Activated CD8-positive, alpha-beta memory T cell treated with anti-CD3 and anti-CD28 coated beads, Interleukin-2, amount 10 ng/mL, durations not matched to agents 7 days and 5 days (primary cell): ENCODE measurements at regions not wholly inside any gene's neighbourhood (a gene's known extent, or its start where the extent isn't known, plus 50 kb on each side); places are given as distances from the start of the nearest gene placed in this dataset.

Experiments
- ATAC-seq: fragments of 150-1000 bp; cut with Tn5 transposase; one replicate; pipeline ENCODE4 v1.10.0; 2021; ENCODE audit warnings: moderate library complexity
- CTCF ChIA-PET: fragments of 350-600 bp; sonication (Branson Sonifier 250); formaldehyde crosslinking; loops from one replicate; lab custom pipeline; 2021; ENCODE audit warnings: antibody characterized with exemption; lab: Charles Lee
- DNase-seq: peaks from one replicate; pipeline ENCODE4 v3.0.0-alpha.2; 2020
- H3K27ac Mint-ChIP-seq: one replicate; pipeline ENCODE4 v1.8.0; 2021; ENCODE audit warnings: mild to moderate bottlenecking, mixed read lengths
- H3K27me3 Mint-ChIP-seq: one replicate; pipeline ENCODE4 v1.8.0; 2021; ENCODE audit warnings: mixed read lengths
- H3K36me3 Mint-ChIP-seq: one replicate; pipeline ENCODE4 v1.8.0; 2021; ENCODE audit warnings: mild to moderate bottlenecking, mixed read lengths
- H3K4me1 Mint-ChIP-seq: one replicate; pipeline ENCODE4 v1.8.0; 2021; ENCODE audit warnings: mixed read lengths
- H3K4me3 Mint-ChIP-seq: one replicate; pipeline ENCODE4 v1.8.0; 2021; ENCODE audit warnings: mild to moderate bottlenecking, moderate library complexity, mixed read lengths
- H3K9me3 Mint-ChIP-seq: one replicate; pipeline ENCODE4 v1.8.0; 2022; ENCODE audit warnings: low read depth, mixed read lengths

GRCh38 chr10:88207121-88207546 lies 343.7 kb downstream of the PTEN start:
- Mint-ChIP-seq H3K4me3 (no peak overlapping the region), H3K27me3 (peaks cover 3% of the 10 kb centered on the region), H3K36me3 (peaks cover 1% of the 10 kb centered on the region), H3K4me1 (no peaks in the 10 kb centered on the region), H3K27ac (no peak overlapping the region), H3K9me3 (no peaks in the 10 kb centered on the region)
- no peak for ATAC-seq
- CTCF ChIA-PET = no interaction called here
- DNase-seq = no peak

- ATAC-seq = no peak
- H3K27me3 Mint-ChIP-seq = peaks cover 3% of the 10 kb centered on the region
- CTCF ChIA-PET = no interaction called here
Measured at GRCh38 chr10:88209231-88209630, 345.8 kb downstream of the PTEN start.

GRCh38 chr10:88209837-88210561 lies 346.6 kb downstream of the PTEN start:
- H3K27ac Mint-ChIP-seq = no peak overlapping the region
- H3K9me3 Mint-ChIP-seq = no peaks in the 10 kb centered on the region
- no peaks in the 10 kb centered on the region for H3K4me1 Mint-ChIP-seq
- ATAC-seq = no peak
- CTCF ChIA-PET = no interaction called here
- no peak overlapping the region for H3K4me3 Mint-ChIP-seq
- no peak for DNase-seq
- H3K27me3 Mint-ChIP-seq = peaks cover 3% of the 10 kb centered on the region
- H3K36me3 Mint-ChIP-seq = peaks cover 1% of the 10 kb centered on the region

More at GRCh38 chr10:88209231-88209630, 345.8 kb downstream of the PTEN start:
- Mint-ChIP-seq H3K4me3 (no peak overlapping the region), H3K9me3 (no peaks in the 10 kb centered on the region), H3K4me1 (no peaks in the 10 kb centered on the region), H3K36me3 (peaks cover 1% of the 10 kb centered on the region), H3K27ac (no peak overlapping the region)
- DNase-seq = no peak

- Mint-ChIP-seq H3K4me3 (no peak overlapping the region), H3K27me3 (peaks cover 3% of the 10 kb centered on the region), H3K36me3 (peaks cover 1% of the 10 kb centered on the region), H3K27ac (no peak overlapping the region), H3K9me3 (no peaks in the 10 kb centered on the region), H3K4me1 (no peaks in the 10 kb centered on the region)
- CTCF ChIA-PET = no interaction called here
- DNase-seq = no peak
- ATAC-seq = no peak
Measured at GRCh38 chr10:88211230-88211629, 347.8 kb downstream of the PTEN start.

GRCh38 chr10:88212069-88212468 lies 348.6 kb downstream of the PTEN start:
- H3K9me3 Mint-ChIP-seq = no peaks in the 10 kb centered on the region
- DNase-seq (no peak), ATAC-seq (no peak)
- no peaks in the 10 kb centered on the region for H3K4me1 Mint-ChIP-seq
- H3K4me3 Mint-ChIP-seq = no peak overlapping the region
- no peaks in the 10 kb centered on the region for H3K27me3 Mint-ChIP-seq
- H3K36me3 Mint-ChIP-seq = peaks cover 1% of the 10 kb centered on the region
- no peak overlapping the region for H3K27ac Mint-ChIP-seq
- CTCF ChIA-PET = no interaction called here

GRCh38 chr10:88213065-88213605 lies 349.7 kb downstream of the PTEN start:
- H3K4me1 Mint-ChIP-seq = no peaks in the 10 kb centered on the region
- no peak overlapping the region for H3K27ac Mint-ChIP-seq
- H3K36me3 Mint-ChIP-seq = peaks cover 1% of the 10 kb centered on the region
- CTCF ChIA-PET = no interaction called here
- H3K27me3 Mint-ChIP-seq = no peaks in the 10 kb centered on the region
- no peak for DNase-seq
- no peak for ATAC-seq
- no peaks in the 10 kb centered on the region for H3K9me3 Mint-ChIP-seq
- no peak overlapping the region for H3K4me3 Mint-ChIP-seq

- CTCF ChIA-PET = no interaction called here
- Mint-ChIP-seq H3K9me3 (no peaks in the 10 kb centered on the region), H3K4me3 (no peak overlapping the region), H3K27me3 (peaks cover 5% of the 10 kb centered on the region), H3K36me3 (peaks cover under 1% of the 10 kb centered on the region), H3K4me1 (no peaks in the 10 kb centered on the region), H3K27ac (no peak overlapping the region)
- ATAC-seq (no peak), DNase-seq (no peak)
Measured at GRCh38 chr10:88216976-88217375, 353.6 kb downstream of the PTEN start.

- DNase-seq (no peak), ATAC-seq (no peak)
- H3K9me3 Mint-ChIP-seq = no peaks in the 10 kb centered on the region
- no peak overlapping the region for H3K27ac Mint-ChIP-seq
- H3K4me1 Mint-ChIP-seq = no peaks in the 10 kb centered on the region
- H3K27me3 Mint-ChIP-seq = peaks cover 5% of the 10 kb centered on the region
- CTCF ChIA-PET = no interaction called here
- no peak overlapping the region for H3K4me3 Mint-ChIP-seq
- H3K36me3 Mint-ChIP-seq = no peaks in the 10 kb centered on the region
Measured at GRCh38 chr10:88218362-88218761, 354.9 kb downstream of the PTEN start.

- H3K4me1 Mint-ChIP-seq = no peaks in the 10 kb centered on the region
- H3K27me3 Mint-ChIP-seq = peaks cover 5% of the 10 kb centered on the region
- no peak for DNase-seq
- no peak overlapping the region for H3K4me3 Mint-ChIP-seq
- CTCF ChIA-PET = no interaction called here
- no peak for ATAC-seq
- H3K27ac Mint-ChIP-seq = no peak overlapping the region
- no peaks in the 10 kb centered on the region for H3K36me3 Mint-ChIP-seq
- no peaks in the 10 kb centered on the region for H3K9me3 Mint-ChIP-seq
Measured at GRCh38 chr10:88219753-88220152, 356.3 kb downstream of the PTEN start.

GRCh38 chr10:88221010-88221973 lies 357.9 kb downstream of the PTEN start:
- no peaks in the 10 kb centered on the region for H3K9me3 Mint-ChIP-seq
- peaks cover 5% of the 10 kb centered on the region for H3K27me3 Mint-ChIP-seq
- H3K4me3 Mint-ChIP-seq = no peak overlapping the region
- CTCF ChIA-PET = no interaction called here
- no peak overlapping the region for H3K27ac Mint-ChIP-seq
- no peaks in the 10 kb centered on the region for H3K4me1 Mint-ChIP-seq
- no peak for DNase-seq
- H3K36me3 Mint-ChIP-seq = no peaks in the 10 kb centered on the region
- ATAC-seq = no peak

- CTCF ChIA-PET = no interaction called here
- Mint-ChIP-seq H3K36me3 (no peaks in the 10 kb centered on the region), H3K27me3 (peaks cover 5% of the 10 kb centered on the region), H3K27ac (no peak overlapping the region), H3K9me3 (no peaks in the 10 kb centered on the region), H3K4me3 (no peak overlapping the region), H3K4me1 (no peaks in the 10 kb centered on the region)
- no peak for DNase-seq
- no peak for ATAC-seq
Measured at GRCh38 chr10:88222881-88223280, 359.5 kb downstream of the PTEN start.
